LNCaP clone FGC (cell line): ENCODE measurements at regions not wholly inside any gene's neighbourhood (a gene's known extent, or its start where the extent isn't known, plus 50 kb on each side); places are given as distances from the start of the nearest gene placed in this dataset.
"Not testable (repeated sequence)": the region's sequence is repeated elsewhere in the genome, so short reads cannot be mapped to it uniquely, and the experiment has no call there.

Experiments
- DNase-seq: peaks from one replicate; pipeline ENCODE4 v3.0.0-alpha.2; 2011; ENCODE audit warnings: low read depth
- H3K4me3 ChIP-seq: 2 replicates; pipeline ENCODE4 v1.5.1; 2011; ENCODE audit warnings: mild to moderate bottlenecking, low read depth, low read length, control low read depth
- TF ChIP-seq, protein P1 (sequence below): IDR thresholded peaks from 2 replicates; pipeline ENCODE4 v1.5.1; 2012; ENCODE audit warnings: mild to moderate bottlenecking; ENCODE audit not compliant: control insufficient read depth, insufficient read depth; ENCODE audit errors: extremely low read depth

DNA sequence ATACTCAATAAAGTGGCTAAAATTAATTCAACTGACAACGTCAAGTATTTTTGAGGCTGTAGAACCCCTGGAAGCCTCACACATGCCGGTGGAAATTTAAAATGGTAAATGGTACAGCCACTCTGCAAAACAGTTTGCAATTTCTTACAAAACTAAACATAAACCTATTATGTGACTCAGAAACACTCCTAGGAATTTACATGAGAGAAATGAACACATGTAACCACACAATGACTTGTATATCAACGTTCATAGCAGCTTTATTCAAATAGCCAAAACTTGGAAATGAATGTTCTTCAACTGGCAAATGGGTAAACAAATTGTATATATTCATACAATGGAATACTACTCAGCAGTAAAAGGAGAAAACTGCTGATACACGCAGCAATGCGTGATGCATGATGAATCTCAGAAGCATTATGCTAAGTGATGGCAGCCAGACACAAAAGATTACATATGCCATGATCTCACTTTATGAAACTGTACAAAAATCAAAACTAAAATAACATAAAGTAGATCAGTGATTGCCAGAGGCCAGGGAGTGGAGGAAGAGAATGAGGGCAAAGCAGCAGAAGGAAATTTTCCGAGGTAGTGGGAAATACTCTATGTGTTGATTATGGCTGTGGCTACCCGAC is 112.5 kb downstream of the FAM50B start:
- TF ChIP-seq, protein P1, sequence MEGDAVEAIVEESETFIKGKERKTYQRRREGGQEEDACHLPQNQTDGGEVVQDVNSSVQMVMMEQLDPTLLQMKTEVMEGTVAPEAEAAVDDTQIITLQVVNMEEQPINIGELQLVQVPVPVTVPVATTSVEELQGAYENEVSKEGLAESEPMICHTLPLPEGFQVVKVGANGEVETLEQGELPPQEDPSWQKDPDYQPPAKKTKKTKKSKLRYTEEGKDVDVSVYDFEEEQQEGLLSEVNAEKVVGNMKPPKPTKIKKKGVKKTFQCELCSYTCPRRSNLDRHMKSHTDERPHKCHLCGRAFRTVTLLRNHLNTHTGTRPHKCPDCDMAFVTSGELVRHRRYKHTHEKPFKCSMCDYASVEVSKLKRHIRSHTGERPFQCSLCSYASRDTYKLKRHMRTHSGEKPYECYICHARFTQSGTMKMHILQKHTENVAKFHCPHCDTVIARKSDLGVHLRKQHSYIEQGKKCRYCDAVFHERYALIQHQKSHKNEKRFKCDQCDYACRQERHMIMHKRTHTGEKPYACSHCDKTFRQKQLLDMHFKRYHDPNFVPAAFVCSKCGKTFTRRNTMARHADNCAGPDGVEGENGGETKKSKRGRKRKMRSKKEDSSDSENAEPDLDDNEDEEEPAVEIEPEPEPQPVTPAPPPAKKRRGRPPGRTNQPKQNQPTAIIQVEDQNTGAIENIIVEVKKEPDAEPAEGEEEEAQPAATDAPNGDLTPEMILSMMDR, result no peak
- H3K4me3 ChIP-seq, result no peak overlapping the region
- no peak for DNase-seq

DNA sequence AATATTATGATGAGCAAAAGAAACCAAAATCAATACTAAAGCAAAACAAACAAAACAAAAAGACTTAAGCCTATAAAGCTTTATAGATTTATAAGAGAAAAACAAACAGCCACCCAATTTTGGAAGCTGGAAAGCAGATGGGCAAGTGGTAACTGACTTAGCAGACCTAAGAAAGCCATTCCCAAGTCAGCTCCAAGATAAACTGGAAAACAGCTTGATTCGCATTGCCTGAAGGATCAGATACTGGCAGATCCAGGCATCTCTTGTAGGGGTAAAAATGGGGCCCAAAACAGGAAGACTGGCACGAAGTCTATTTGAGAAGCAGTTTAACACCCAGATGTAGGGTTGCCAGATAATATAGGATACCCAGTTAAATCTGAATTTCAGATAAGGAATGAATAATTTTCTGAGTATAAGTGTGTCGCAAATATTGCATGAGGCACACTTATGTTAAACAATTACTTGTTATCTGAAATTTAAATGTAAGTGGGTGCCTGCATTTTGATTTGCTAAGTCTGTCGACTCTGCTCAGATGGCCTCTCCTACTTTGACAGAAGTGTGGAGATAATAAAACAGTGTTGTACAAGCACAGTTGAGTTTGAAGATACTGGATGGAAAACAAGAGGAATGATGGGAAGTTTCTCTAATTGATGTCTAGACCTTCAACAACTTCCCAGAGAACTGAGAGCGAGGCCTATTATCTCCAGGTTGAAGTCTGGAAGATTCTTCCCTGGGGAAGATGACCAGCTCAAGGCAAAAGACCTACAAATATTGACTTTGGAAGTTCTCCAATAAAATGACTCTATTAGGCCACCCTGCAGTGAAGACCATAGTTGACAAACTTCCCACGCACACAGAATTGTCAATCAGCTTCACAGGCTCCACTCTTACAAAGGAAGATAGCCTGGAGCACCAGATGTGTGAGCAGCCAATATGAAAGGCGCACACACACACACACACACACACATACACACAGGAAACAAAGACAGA is 113.4 kb downstream of the FAM50B start:
- TF ChIP-seq, protein P1, result no peak
- peak; percentile 65 for DNase-seq

GRCh38 chr6:3963426-3963825 is 114.3 kb downstream of the FAM50B start:
- no peak for DNase-seq
- H3K4me3 ChIP-seq, result no peak overlapping the region
- TF ChIP-seq, protein P1, result no peak

More for the DNA sequence above, 113.4 kb downstream of the FAM50B start:
- H3K4me3 ChIP-seq, result no peak overlapping the region

- TF ChIP-seq, protein P1, result no peak
- DNase-seq, result no peak
- H3K4me3 ChIP-seq, result no peak overlapping the region
Observed at GRCh38 chr6:3965071-3965718, 113.7 kb downstream of the FAM217A start.

- no peak for DNase-seq
- H3K4me3 ChIP-seq, result no peak overlapping the region
- TF ChIP-seq, protein P1, result no peak
Observed at GRCh38 chr6:3966426-3966825, 112.5 kb downstream of the FAM217A start.

- TF ChIP-seq, protein P1, result no peak
Observed at GRCh38 chr6:3970097-3970496, 108.8 kb downstream of the FAM217A start.

DNA sequence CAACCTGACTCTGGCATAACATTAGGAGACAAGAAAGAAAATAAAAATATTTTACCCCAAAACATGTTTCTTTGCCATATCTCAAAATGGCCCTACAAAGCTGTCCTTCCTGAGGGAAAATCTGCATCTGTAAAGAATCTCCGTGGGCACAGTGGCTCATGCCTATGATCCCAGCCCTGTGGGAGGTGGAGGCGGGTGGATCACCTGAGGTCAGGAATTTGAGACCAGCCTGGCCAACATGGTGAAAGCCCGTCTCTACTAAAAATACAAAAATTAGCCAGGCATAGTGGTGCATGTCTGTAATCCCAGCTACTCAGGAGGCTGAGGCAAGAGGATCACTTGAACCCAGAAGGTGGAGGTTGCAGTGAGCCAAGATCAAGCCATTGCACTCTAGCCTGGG is 105.8 kb downstream of the FAM217A start:
- DNase-seq, H3K4me3 ChIP-seq: not testable (repeated sequence)

More at GRCh38 chr6:3970097-3970496, 108.8 kb downstream of the FAM217A start:
- H3K4me3 ChIP-seq, result no peak overlapping the region
- no peak for DNase-seq
